Body of pancreas (tissue), 4 donors: ENCODE measurements at regions not wholly inside any gene's neighbourhood (a gene's known extent, or its start where the extent isn't known, plus 50 kb on each side); places are given as distances from the start of the nearest gene placed in this dataset.

ENCODE experiments used
- ATAC-seq: fragments of 150-250 bp; one replicate; pipeline ENCODE4 v1.9.1; 2016
- DNase-seq, 4 donors: peaks; one replicate each; pipeline ENCODE4 v3.0.0-alpha.2; 2019
- H3K27ac ChIP-seq, 4 donors: fragments of 200-600 bp; sonication (generic); 1 replicate in 3 of 4; 2 replicates in 1 of 4; pipeline versions ENCODE4 v1.5.1 to v1.6.1; 2016 to 2019; ENCODE audit warnings: mild to moderate bottlenecking in 1 of 4, mixed read lengths in 1 of 4, moderate library complexity in 1 of 4
- H3K27me3 ChIP-seq, 2 donors: fragments of 200-600 bp; sonication (generic); one replicate each; pipeline ENCODE4 v1.6.0; 2016; ENCODE audit warnings: mild to moderate bottlenecking in 1 of 2
- H3K36me3 ChIP-seq, 2 donors: fragments of 200-600 bp; sonication (generic); replicated peaks in 1 of 2; 2 replicates each; pipeline ENCODE4 v1.5.1; 2016; ENCODE audit warnings: low read depth in 2 of 2; ENCODE audit not compliant: insufficient read depth in 1 of 2
- H3K4me1 ChIP-seq: fragments of 200-600 bp; sonication (generic); one replicate; pipeline ENCODE4 v1.6.0; 2016
- H3K4me3 ChIP-seq, 2 donors: fragments of 200-600 bp; sonication (generic); 1 replicate in 1 of 2; 2 replicates in 1 of 2; pipeline ENCODE4 v1.5.1; 2016 to 2019
- H3K9me3 ChIP-seq, 3 donors: fragments of 200-600 bp; sonication (generic); 1 replicate in 2 of 3; 2 replicates in 1 of 3; pipeline ENCODE4 v1.5.1; 2016
- CTCF ChIP-seq, 7 experiments: fragments of 450-650 bp in 4 of 7; fragments of 200-600 bp in 3 of 7; sonication (generic) in 3 of 7; IDR thresholded peaks; one replicate each; pipeline ENCODE4 v1.5.1; 2016 to 2019; ENCODE audit warnings: antibody characterized with exemption in 7 of 7
- POLR2A ChIP-seq, 3 donors: fragments of 450-650 bp; IDR thresholded peaks; one replicate each; pipeline ENCODE4 v1.6.1; 2016; ENCODE audit warnings: antibody characterized with exemption in 3 of 3, mild to moderate bottlenecking in 2 of 3
- WGBS, 2 donors: methylation state at CpG; one replicate each; pipeline ENCODE4 v1.1.5; 2017; 5-methylcytosine and 5-hydroxymethylcytosine counted together
- intact Hi-C: fragments of 100-400 bp; cut with DNase I; formaldehyde crosslinking; loops from one replicate; pipeline ENCODE4 v1.15.1; 2023

- Histone ChIP-seq H3K36me3 (no peaks in the 10 kb centered on the region), H3K27ac (no peak overlapping the region), H3K4me3 (no peak overlapping the region), H3K4me1 (no peaks in the 10 kb centered on the region), H3K9me3 (no peaks in the 10 kb centered on the region), H3K27me3 (no peaks in the 10 kb centered on the region)
- WGBS, 2 donors, result 55 to 63% methylated on average over 2 of the region's 2 CpGs
- ATAC-seq, result no peak
- TF ChIP-seq POLR2A (IDR thresholded peaks at IDR 0.05), result no peak
- no peak for TF ChIP-seq CTCF (IDR thresholded peaks at IDR 0.05)
- intact Hi-C loops, result no loop called here
- DNase-seq, result no peak
Observed at GRCh38 chr3:110711851-110712516, 359.6 kb upstream of the NECTIN3 start.

GRCh38 chr3:110727056-110727455, 344.6 kb upstream of the NECTIN3 start:
- Histone ChIP-seq H3K4me3 (no peak overlapping the region), H3K27ac (no peak overlapping the region), H3K9me3 (no peaks in the 10 kb centered on the region), H3K4me1 (no peaks in the 10 kb centered on the region), H3K27me3 (no peaks in the 10 kb centered on the region), H3K36me3 (no peaks in the 10 kb centered on the region)
- no peak for DNase-seq
- 32 to 37% methylated on average over 2 of the region's 2 CpGs for WGBS, 2 donors
- no peak for TF ChIP-seq CTCF (IDR thresholded peaks at IDR 0.05)
- no peak for TF ChIP-seq POLR2A (IDR thresholded peaks at IDR 0.05)
- ATAC-seq, result no peak
- intact Hi-C loops, result no loop called here

- Histone ChIP-seq H3K36me3 (no peaks in the 10 kb centered on the region), H3K27me3 (no peaks in the 10 kb centered on the region)
- DNase-seq, result no peak
Observed at GRCh38 chr3:110731148-110731547, 340.5 kb upstream of the NECTIN3 start.

GRCh38 chr3:110732420-110732819, 339.2 kb upstream of the NECTIN3 start:
- Histone ChIP-seq H3K36me3 (no peaks in the 10 kb centered on the region), H3K27me3 (no peaks in the 10 kb centered on the region), H3K4me1 (no peaks in the 10 kb centered on the region), H3K9me3 (no peaks in the 10 kb centered on the region), H3K27ac (no peak overlapping the region), H3K4me3 (no peak overlapping the region)
- intact Hi-C loops, result no loop called here
- TF ChIP-seq POLR2A (IDR thresholded peaks at IDR 0.05), result no peak
- TF ChIP-seq CTCF (IDR thresholded peaks at IDR 0.05), result no peak
- ATAC-seq, result no peak
- no peak for DNase-seq
- 52 to 53% methylated on average over 4 of the region's 4 CpGs for WGBS, 2 donors

More at GRCh38 chr3:110731148-110731547, 340.5 kb upstream of the NECTIN3 start:
- intact Hi-C loops, result no loop called here
- ATAC-seq, result no peak
- Histone ChIP-seq H3K27ac (no peak overlapping the region), H3K4me3 (no peak overlapping the region), H3K4me1 (no peaks in the 10 kb centered on the region), H3K9me3 (no peaks in the 10 kb centered on the region)
- WGBS, 2 donors, result 63 to 68% methylated on average over 1 of the region's 1 CpG
- TF ChIP-seq CTCF (IDR thresholded peaks at IDR 0.05), result no peak

- ATAC-seq, result no peak
Observed at GRCh38 chr3:110733045-110733444, 338.6 kb upstream of the NECTIN3 start.

More at GRCh38 chr3:110733045-110733444, 338.6 kb upstream of the NECTIN3 start:
- Histone ChIP-seq H3K36me3 (no peaks in the 10 kb centered on the region), H3K4me1 (no peaks in the 10 kb centered on the region), H3K27ac (no peak overlapping the region), H3K27me3 (no peaks in the 10 kb centered on the region), H3K9me3 (no peaks in the 10 kb centered on the region), H3K4me3 (no peak overlapping the region)
- DNase-seq, result no peak
- WGBS, 2 donors, result 70 to 76% methylated on average over 3 of the region's 3 CpGs
- no peak for TF ChIP-seq POLR2A (IDR thresholded peaks at IDR 0.05)
- no peak for TF ChIP-seq CTCF (IDR thresholded peaks at IDR 0.05)
- intact Hi-C loops, result no loop called here
